PC-3 (cell line): ENCODE measurements at regions not wholly inside any gene's neighbourhood (a gene's known extent, or its start where the extent isn't known, plus 50 kb on each side); places are given as distances from the start of the nearest gene placed in this dataset.

Source experiments
- ATAC-seq: fragments of 200-7000 bp; cut with Tn5 transposase; 2 replicates; pipeline ENCODE4 v1.9.1; 2020; ENCODE audit warnings: mild to moderate bottlenecking, moderate library complexity
- BruUV-seq: library from RNA; stranded (reverse); fragments of 400-500 nt; replicated peaks from 2 replicates; lab custom pipeline; 2021; lab: Mats Ljungman, UMichigan
- CTCF ChIA-PET: fragments of 300-600 bp; sonication (Branson Sonifier 250); formaldehyde crosslinking; loops from one replicate; lab custom pipeline; 2022; ENCODE audit warnings: antibody characterized with exemption; lab: Charles Lee
- POLR2A ChIA-PET: fragments of 300-600 bp; sonication (Branson Sonifier 250); formaldehyde crosslinking; loops from one replicate; lab custom pipeline; 2022; ENCODE audit warnings: antibody characterized with exemption; ENCODE audit not compliant: unreplicated experiment; lab: Charles Lee
- DNase-seq: peaks from one replicate; pipeline ENCODE4 v3.0.0-alpha.2; 2015
- H2AFZ ChIP-seq: fragments of 300-600 bp; sonication (generic); 2 replicates; pipeline ENCODE4 v1.6.0; 2016; ENCODE audit warnings: antibody characterized with exemption, low read length
- H3F3A ChIP-seq: fragments of 300-600 bp; sonication (generic); one replicate; pipeline ENCODE4 v1.6.0; 2017; ENCODE audit warnings: antibody characterized with exemption, low read length, control low read depth, mild to moderate bottlenecking; ENCODE audit not compliant: unreplicated experiment
- H3K27ac ChIP-seq: fragments of 300-600 bp; sonication (generic); 2 replicates; pipeline ENCODE4 v1.5.1; 2016; ENCODE audit warnings: mild to moderate bottlenecking, low read length
- H3K27me3 ChIP-seq: fragments of 300-600 bp; sonication (generic); 2 replicates; pipeline ENCODE4 v1.6.1; 2016; ENCODE audit warnings: low read length, mixed read lengths
- H3K36me3 ChIP-seq: fragments of 300-600 bp; sonication (generic); 2 replicates; pipeline ENCODE4 v1.6.1; 2016; ENCODE audit warnings: low read depth, mixed run types, low read length, mixed read lengths
- H3K4me1 ChIP-seq: fragments of 300-600 bp; sonication (generic); 2 replicates; pipeline ENCODE4 v1.5.1; 2016; ENCODE audit warnings: low read length; ENCODE audit not compliant: insufficient read depth
- H3K4me2 ChIP-seq: fragments of 300-600 bp; sonication (generic); 2 replicates; pipeline ENCODE4 v1.6.0; 2016; ENCODE audit warnings: low read length
- H3K4me3 ChIP-seq: fragments of 300-600 bp; sonication (generic); 2 replicates; pipeline ENCODE4 v1.5.1; 2016; ENCODE audit warnings: mild to moderate bottlenecking, low read length, mixed read lengths
- H3K79me2 ChIP-seq: fragments of 300-600 bp; sonication (generic); 2 replicates; pipeline ENCODE4 v1.6.1; 2017; ENCODE audit warnings: low read length, mixed read lengths
- H3K9ac ChIP-seq: fragments of 300-600 bp; sonication (generic); 2 replicates; pipeline ENCODE4 v1.6.0; 2016; ENCODE audit warnings: mild to moderate bottlenecking, low read length
- H3K9me2 ChIP-seq: fragments of 300-600 bp; sonication (generic); replicated peaks from 2 replicates; pipeline ENCODE4 v1.6.1; 2016; ENCODE audit warnings: mixed run types, low read length, mixed read lengths
- H3K9me3 ChIP-seq: fragments of 300-600 bp; sonication (generic); 2 replicates; pipeline ENCODE4 v1.6.1; 2016; ENCODE audit warnings: low read length, mixed read lengths
- H4K20me1 ChIP-seq: fragments of 300-600 bp; sonication (generic); 2 replicates; pipeline ENCODE4 v1.6.1; 2016; ENCODE audit warnings: low read length, mixed read lengths
- EZH2 ChIP-seq: fragments of 300-600 bp; sonication (generic); IDR thresholded peaks from one replicate; pipeline ENCODE4 v1.6.1; 2017; ENCODE audit warnings: antibody characterized with exemption, mild to moderate bottlenecking, low read length; ENCODE audit not compliant: unreplicated experiment
- EZH2phosphoT487 ChIP-seq: fragments of 300-600 bp; sonication (generic); IDR thresholded peaks from 2 replicates; pipeline ENCODE4 v1.6.1; 2018; ENCODE audit warnings: mild to moderate bottlenecking, antibody characterized with exemption, low read length, borderline replicate concordance
- intact Hi-C: fragments of 100-400 bp; cut with micrococcal nuclease; formaldehyde crosslinking; loops from 2 replicates; pipeline ENCODE4 v1.9.0; 2023
- TF ChIP-seq, protein P1 (sequence below): fragments of 300-600 bp; sonication (generic); conservative IDR thresholded peaks from 2 replicates; pipeline ENCODE4 v1.5.1; 2017; ENCODE audit warnings: antibody characterized with exemption, low read depth, mild to moderate bottlenecking, low read length

DNA sequence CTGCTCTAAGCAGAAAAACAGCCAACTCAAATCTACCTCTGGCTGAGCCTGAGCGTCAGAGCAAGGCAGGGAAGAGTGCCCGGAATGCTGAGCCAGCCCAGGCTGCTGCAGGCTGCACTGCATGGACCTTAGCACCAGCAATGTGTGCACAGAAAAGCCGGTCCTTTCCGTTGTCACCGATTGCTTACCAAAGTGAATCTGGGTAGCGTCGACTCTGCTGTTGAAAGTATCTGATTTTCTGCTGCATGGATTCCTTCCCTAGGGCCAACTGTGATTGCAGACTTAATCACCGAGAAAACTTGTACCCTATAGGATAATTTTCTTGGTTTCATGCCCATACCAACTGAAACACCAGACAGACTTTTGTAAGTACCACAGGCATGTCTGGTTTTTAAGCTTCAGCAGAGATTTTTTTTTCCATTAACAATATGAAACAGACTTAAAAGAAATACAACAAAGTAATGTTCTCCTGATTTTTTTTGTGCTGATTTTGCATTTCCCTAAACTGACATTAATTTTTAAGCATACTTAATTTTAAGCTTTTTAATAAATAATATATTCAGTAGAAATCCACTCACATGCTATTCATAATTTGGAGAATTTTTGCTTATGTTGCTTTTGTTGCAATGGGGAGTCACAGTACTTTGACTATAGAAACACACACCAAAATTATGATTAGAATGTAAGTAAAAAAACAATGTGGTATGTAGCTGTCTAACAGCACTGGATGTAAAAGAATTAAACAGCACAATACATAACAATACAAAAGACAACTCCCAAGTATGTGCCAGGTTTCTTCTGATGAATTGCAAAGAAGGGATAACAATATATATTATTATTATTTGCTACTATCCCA, 218.0 kb downstream of the THBS2 start:
- Histone ChIP-seq H3K36me3 (no peaks in the 10 kb centered on the region), H3K27ac (no peak overlapping the region), H3K4me3 (no peak overlapping the region; the same call in 1 of the 2 replicates), H4K20me1 (no peaks in the 10 kb centered on the region), H3K9ac (no peak overlapping the region), H3K4me2 (peak overlapping the region; percentile 46; the same call in 1 of the 2 replicates), H3F3A (no peaks in the 10 kb centered on the region), H3K4me1 (no peaks in the 10 kb centered on the region), H3K9me3 (no peaks in the 10 kb centered on the region), H3K9me2 (no peaks in the 10 kb centered on the region), H3K27me3 (no peaks in the 10 kb centered on the region), H2AFZ (peak overlapping the region; percentile 35), H3K79me2 (no peaks in the 10 kb centered on the region)
- DNase-seq (peak; percentile 52), ATAC-seq (no peak)
- no TSS peak for BruUV-seq
- CTCF ChIA-PET: no interaction called here
- POLR2A ChIA-PET: no interaction called here
- TF ChIP-seq EZH2 (no peak), EZH2phosphoT487 (no peak)
- TF ChIP-seq, protein P1, sequence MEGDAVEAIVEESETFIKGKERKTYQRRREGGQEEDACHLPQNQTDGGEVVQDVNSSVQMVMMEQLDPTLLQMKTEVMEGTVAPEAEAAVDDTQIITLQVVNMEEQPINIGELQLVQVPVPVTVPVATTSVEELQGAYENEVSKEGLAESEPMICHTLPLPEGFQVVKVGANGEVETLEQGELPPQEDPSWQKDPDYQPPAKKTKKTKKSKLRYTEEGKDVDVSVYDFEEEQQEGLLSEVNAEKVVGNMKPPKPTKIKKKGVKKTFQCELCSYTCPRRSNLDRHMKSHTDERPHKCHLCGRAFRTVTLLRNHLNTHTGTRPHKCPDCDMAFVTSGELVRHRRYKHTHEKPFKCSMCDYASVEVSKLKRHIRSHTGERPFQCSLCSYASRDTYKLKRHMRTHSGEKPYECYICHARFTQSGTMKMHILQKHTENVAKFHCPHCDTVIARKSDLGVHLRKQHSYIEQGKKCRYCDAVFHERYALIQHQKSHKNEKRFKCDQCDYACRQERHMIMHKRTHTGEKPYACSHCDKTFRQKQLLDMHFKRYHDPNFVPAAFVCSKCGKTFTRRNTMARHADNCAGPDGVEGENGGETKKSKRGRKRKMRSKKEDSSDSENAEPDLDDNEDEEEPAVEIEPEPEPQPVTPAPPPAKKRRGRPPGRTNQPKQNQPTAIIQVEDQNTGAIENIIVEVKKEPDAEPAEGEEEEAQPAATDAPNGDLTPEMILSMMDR: no peak
- intact Hi-C loops: no loop called here

DNA sequence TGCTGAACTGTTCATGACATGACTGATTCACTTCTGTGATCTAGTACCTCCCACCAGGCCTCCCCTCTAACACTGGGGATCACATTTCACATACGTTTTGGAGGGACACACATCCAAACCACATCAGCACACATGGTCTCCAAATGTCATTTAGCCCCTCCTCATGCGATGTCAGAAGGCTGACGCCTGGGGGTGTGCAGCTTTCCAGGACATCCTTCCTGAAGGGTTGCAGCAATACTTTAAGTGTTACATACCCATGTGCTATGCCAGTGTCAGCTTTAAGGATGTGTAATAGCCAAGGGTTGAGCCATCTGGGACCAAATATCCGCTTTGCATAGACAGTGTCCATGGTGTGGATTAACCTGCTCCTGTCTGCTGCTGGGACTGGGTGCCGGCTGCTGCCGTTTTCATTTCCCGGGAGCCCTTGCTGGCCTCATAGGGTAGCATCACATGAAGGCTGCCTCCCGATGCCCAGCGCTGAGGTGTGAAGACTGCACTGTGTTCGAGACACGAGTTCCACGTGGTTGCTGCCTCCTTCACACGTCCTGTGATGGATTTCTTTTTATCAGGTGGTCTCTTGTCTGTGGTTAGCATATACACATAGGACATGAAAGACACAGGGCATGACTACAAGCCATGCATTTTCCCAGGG, 219.0 kb downstream of the THBS2 start:
- no TSS peak for BruUV-seq

More for the DNA sequence above, 219.0 kb downstream of the THBS2 start:
- Histone ChIP-seq H3F3A (no peaks in the 10 kb centered on the region), H3K27ac (no peak overlapping the region), H3K9me2 (no peaks in the 10 kb centered on the region), H3K9ac (no peak overlapping the region), H3K36me3 (no peaks in the 10 kb centered on the region), H3K27me3 (no peaks in the 10 kb centered on the region), H3K9me3 (no peaks in the 10 kb centered on the region), H3K79me2 (no peaks in the 10 kb centered on the region), H3K4me2 (no peak overlapping the region), H3K4me3 (no peak overlapping the region), H4K20me1 (no peaks in the 10 kb centered on the region), H3K4me1 (no peaks in the 10 kb centered on the region), H2AFZ (no peak overlapping the region; the same call in 1 of the 2 replicates)
- ATAC-seq (no peak), DNase-seq (no peak)
- TF ChIP-seq EZH2: no peak
- TF ChIP-seq, protein P1: no peak
- TF ChIP-seq EZH2phosphoT487: no peak
- CTCF ChIA-PET: no interaction called here
- POLR2A ChIA-PET: no interaction called here
- intact Hi-C loops: no loop called here
